CD14-positive monocyte (primary cell): ENCODE measurements at regions not wholly inside any gene's neighbourhood (a gene's known extent, or its start where the extent isn't known, plus 50 kb on each side); places are given as distances from the start of the nearest gene placed in this dataset.

Experiments used
- DNase-seq, 3 donors: peaks; one replicate each; pipeline ENCODE4 v3.0.0-alpha.2; 2011 to 2022
- H2AFZ ChIP-seq: 2 replicates; pipeline ENCODE4 v1.6.0; 2012; ENCODE audit warnings: mild to moderate bottlenecking, low read depth, low read length, inconsistent platforms; ENCODE audit not compliant: insufficient read depth, poor library complexity, severe bottlenecking
- H3K27ac ChIP-seq, 2 donors: 1 replicate in 1 of 2; 2 replicates in 1 of 2; pipeline ENCODE4 v1.5.1; 2012 to 2013; ENCODE audit warnings: low read length in 2 of 2, control low read depth in 1 of 2, inconsistent platforms in 1 of 2, low read depth in 1 of 2, mild to moderate bottlenecking in 1 of 2
- H3K27me3 ChIP-seq, 2 donors: one replicate each; pipeline versions ENCODE4 v1.6.0 to v1.6.1; 2011 to 2013; ENCODE audit warnings: low read length in 2 of 2; ENCODE audit not compliant: control insufficient read depth in 2 of 2, insufficient read depth in 2 of 2
- H3K36me3 ChIP-seq, 2 donors: replicated peaks in 1 of 2; 1 replicate in 1 of 2; 2 replicates in 1 of 2; pipeline versions ENCODE4 v1.5.1 to v1.6.1; 2012 to 2013; ENCODE audit warnings: low read length in 2 of 2, control low read depth in 1 of 2, inconsistent platforms in 1 of 2, mild to moderate bottlenecking in 1 of 2; ENCODE audit not compliant: insufficient read depth in 2 of 2, control insufficient read depth in 1 of 2
- H3K4me1 ChIP-seq, 2 donors: 1 replicate in 1 of 2; 2 replicates in 1 of 2; pipeline versions ENCODE4 v1.5.1 to v1.6.1; 2012 to 2013; ENCODE audit warnings: low read length in 2 of 2, control low read depth in 1 of 2, inconsistent platforms in 1 of 2, mild to moderate bottlenecking in 1 of 2, moderate library complexity in 1 of 2; ENCODE audit not compliant: insufficient read depth in 2 of 2, control insufficient read depth in 1 of 2
- H3K4me2 ChIP-seq: replicated peaks from 2 replicates; pipeline ENCODE3; 2012; ENCODE audit warnings: low read length, moderate library complexity, mild to moderate bottlenecking; ENCODE audit not compliant: poor library complexity, severe bottlenecking; ENCODE audit errors: extremely low read depth
- H3K4me3 ChIP-seq, 3 experiments: fragments of 200-600 bp in 1 of 3; sonication (generic) in 1 of 3; replicated peaks in 1 of 3; 1 replicate in 2 of 3; 2 replicates in 1 of 3; pipeline ENCODE4 v1.5.1; 2011 to 2013; ENCODE audit warnings: low read length in 3 of 3, mild to moderate bottlenecking in 3 of 3, control low read depth in 2 of 3, low read depth in 2 of 3, inconsistent platforms in 1 of 3, moderate library complexity in 1 of 3
- H3K79me2 ChIP-seq: 2 replicates; pipeline ENCODE4 v1.6.0; 2012; ENCODE audit warnings: mild to moderate bottlenecking, control low read depth, inconsistent platforms, low read length, moderate library complexity; ENCODE audit not compliant: insufficient read depth
- H3K9ac ChIP-seq: 2 replicates; pipeline ENCODE4 v1.6.0; 2017; ENCODE audit warnings: low read length, mild to moderate bottlenecking; ENCODE audit not compliant: insufficient read depth, poor library complexity, severe bottlenecking
- H3K9me3 ChIP-seq, 2 donors: replicated peaks in 1 of 2; 1 replicate in 1 of 2; 2 replicates in 1 of 2; pipeline versions ENCODE4 v1.5.1 to v1.6.1; 2012 to 2013; ENCODE audit warnings: low read length in 2 of 2, control low read depth in 1 of 2; ENCODE audit not compliant: control insufficient read depth in 1 of 2, insufficient read depth in 1 of 2
- H4K20me1 ChIP-seq: 2 replicates; pipeline ENCODE4 v1.6.0; 2012; ENCODE audit warnings: mild to moderate bottlenecking, low read length, control low read depth, moderate library complexity; ENCODE audit not compliant: insufficient read depth
- H3K27ac Mint-ChIP-seq, 7 donors: one replicate each; pipeline ENCODE4 v1.8.0; 2020; ENCODE audit warnings: mild to moderate bottlenecking in 7 of 7, mixed read lengths in 7 of 7, moderate library complexity in 6 of 7, inconsistent platforms in 2 of 7
- H3K27me3 Mint-ChIP-seq, 3 donors: one replicate each; pipeline ENCODE4 v1.8.0; 2021 to 2022; ENCODE audit warnings: low read depth in 3 of 3, mild to moderate bottlenecking in 3 of 3, mixed read lengths in 3 of 3, moderate library complexity in 3 of 3, inconsistent platforms in 1 of 3
- H3K36me3 Mint-ChIP-seq, 2 donors: one replicate each; pipeline ENCODE4 v1.8.0; 2020; ENCODE audit warnings: mixed read lengths in 2 of 2, inconsistent platforms in 1 of 2, mild to moderate bottlenecking in 1 of 2
- H3K4me1 Mint-ChIP-seq: one replicate; pipeline ENCODE4 v1.8.0; 2020; ENCODE audit warnings: mild to moderate bottlenecking, mixed read lengths
- H3K4me3 Mint-ChIP-seq, 2 donors: one replicate each; pipeline ENCODE4 v1.8.0; 2020; ENCODE audit warnings: mild to moderate bottlenecking in 2 of 2, mixed read lengths in 2 of 2, moderate library complexity in 1 of 2
- H3K9me3 Mint-ChIP-seq, 7 donors: one replicate each; pipeline ENCODE4 v1.8.0; 2020 to 2022; ENCODE audit warnings: mixed read lengths in 7 of 7, mild to moderate bottlenecking in 6 of 7, moderate library complexity in 6 of 7, inconsistent platforms in 2 of 7
- CTCF ChIP-seq: fragments of 200-600 bp; IDR thresholded peaks from one replicate; pipeline ENCODE4 v1.8.0; 2022; ENCODE audit warnings: antibody characterized with exemption, mild to moderate bottlenecking
- WGBS: methylation state at CpG from one replicate; pipeline ENCODE4 v1.1.5; 2013; ENCODE audit warnings: missing lambda C conversion rate; ENCODE audit not compliant: insufficient coverage; 5-methylcytosine and 5-hydroxymethylcytosine counted together
- intact Hi-C, 2 donors: fragments of 100-400 bp; cut with micrococcal nuclease; formaldehyde crosslinking; loops; one replicate each; pipeline versions ENCODE4 v1.15.0 to v1.15.1; 2023

DNA sequence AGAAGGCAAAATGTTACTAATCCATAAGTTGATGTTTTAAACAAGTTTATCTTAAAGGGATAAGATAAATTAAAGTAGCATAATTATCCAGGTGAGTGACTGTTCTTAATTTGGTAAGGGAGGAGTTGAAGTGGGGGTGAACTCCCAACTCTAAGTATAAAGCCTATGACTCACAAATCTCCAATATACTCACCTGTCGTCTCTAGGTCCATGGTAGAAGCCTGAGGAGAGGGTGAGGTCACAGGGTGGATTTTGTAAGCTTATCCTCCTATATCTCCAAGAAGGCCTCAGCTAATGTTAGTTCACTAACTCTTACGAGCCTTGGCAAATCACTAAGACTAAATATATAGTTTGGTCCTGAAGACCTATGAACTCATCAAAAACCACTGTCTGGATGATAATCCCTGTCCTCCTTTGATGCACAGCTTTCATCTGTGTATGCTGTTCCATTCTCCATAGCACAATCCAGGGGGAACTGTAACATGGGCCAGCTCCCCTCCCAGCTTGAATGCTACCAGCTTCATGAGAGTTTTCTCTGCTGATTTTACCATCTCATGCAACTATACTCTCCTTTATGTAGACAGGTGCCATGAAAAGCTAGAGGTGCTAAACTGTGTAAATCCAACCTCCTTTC lies 158.7 kb downstream of the BTC start:
- Histone ChIP-seq H3K4me3 (no peak overlapping the region), H3K9me3 (no peaks in the 10 kb centered on the region), H3K9ac (no peak overlapping the region), H3K27me3 (no peaks in the 10 kb centered on the region), H2AFZ (no peak overlapping the region), H4K20me1 (no peaks in the 10 kb centered on the region), H3K4me2 (no peak overlapping the region), H3K27ac (no peak overlapping the region), H3K4me1 (peaks cover 22 to 27% of the 10 kb centered on the region in 2 donors), H3K79me2 (no peaks in the 10 kb centered on the region), H3K36me3 (no peaks in the 10 kb centered on the region)
- no CpG with 5 or more reads among the region's 2 CpGs for WGBS
- no peak for DNase-seq
- intact Hi-C loops: no loop called here
- no peaks in the 10 kb centered on the region for H3K36me3 Mint-ChIP-seq
- H3K27ac Mint-ChIP-seq: no peak overlapping the region
- TF ChIP-seq CTCF: no peak
- no peaks in the 10 kb centered on the region for H3K27me3 Mint-ChIP-seq
- H3K4me3 Mint-ChIP-seq: no peak overlapping the region
- peaks cover 29% of the 10 kb centered on the region for H3K4me1 Mint-ChIP-seq
- H3K9me3 Mint-ChIP-seq: no peaks in the 10 kb centered on the region

DNA sequence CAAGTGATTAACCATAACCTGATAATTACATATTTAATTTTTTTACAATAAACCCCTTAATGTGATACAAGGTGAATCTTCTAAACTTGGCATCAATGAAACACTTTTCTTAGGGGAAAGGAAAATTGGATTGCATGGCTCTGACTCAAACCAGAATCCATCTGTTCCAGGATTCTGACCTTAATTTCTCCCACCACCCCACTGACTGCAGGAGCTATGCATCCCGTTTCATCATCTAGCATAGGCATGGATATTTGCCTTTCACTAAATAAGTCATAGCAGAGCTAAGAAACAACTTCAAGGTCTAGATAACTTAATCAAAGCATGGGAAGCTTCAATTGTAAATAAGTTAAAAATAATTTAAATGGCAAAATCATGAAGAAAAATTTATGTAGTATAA lies 156.3 kb downstream of the BTC start:
- no peak for DNase-seq
- Mint-ChIP-seq H3K36me3 (no peaks in the 10 kb centered on the region), H3K4me1 (peaks cover 22% of the 10 kb centered on the region), H3K27me3 (no peaks in the 10 kb centered on the region), H3K4me3 (no peak overlapping the region), H3K9me3 (no peaks in the 10 kb centered on the region), H3K27ac (no peak overlapping the region)
- Histone ChIP-seq H3K27ac (no peak overlapping the region), H3K9me3 (no peaks in the 10 kb centered on the region), H3K9ac (no peak overlapping the region), H3K36me3 (no peaks in the 10 kb centered on the region), H3K4me3 (no peak overlapping the region), H3K27me3 (no peaks in the 10 kb centered on the region), H3K79me2 (no peaks in the 10 kb centered on the region), H2AFZ (no peak overlapping the region), H4K20me1 (no peaks in the 10 kb centered on the region), H3K4me2 (no peak overlapping the region), H3K4me1 (peaks cover 8 to 21% of the 10 kb centered on the region in 2 donors)
- intact Hi-C loops: no loop called here
- TF ChIP-seq CTCF: no peak
- 100% methylated on average over 1 of the region's 1 CpG for WGBS
